GM19023 (cell line): ENCODE measurements at regions not wholly inside any gene's neighbourhood (a gene's known extent, or its start where the extent isn't known, plus 50 kb on each side); places are given as distances from the start of the nearest gene placed in this dataset.

ENCODE experiments used
- ATAC-seq: cut with Tn5 transposase; IDR thresholded peaks from one replicate; pipeline ENCODE4 v1.9.1; 2021; ENCODE audit warnings: mild to moderate bottlenecking, moderate library complexity; ENCODE audit not compliant: unreplicated experiment

- no peak for ATAC-seq
Observed at GRCh38 chr2:150569761-150570160, 82.3 kb upstream of the RND3 start.

- no peak for ATAC-seq
Observed at GRCh38 chr2:150567771-150568301, 80.4 kb upstream of the RND3 start.

- no peak for ATAC-seq
Observed at GRCh38 chr2:150566289-150566688, 78.8 kb upstream of the RND3 start.

GRCh38 chr2:150561076-150561475, 73.6 kb upstream of the RND3 start:
- no peak for ATAC-seq

- ATAC-seq, result no peak
Observed at GRCh38 chr2:150557020-150557600, 69.6 kb upstream of the RND3 start.

- ATAC-seq, result no peak
Observed at GRCh38 chr2:150555611-150556356, 68.3 kb upstream of the RND3 start.

GRCh38 chr2:150554046-150554445, 66.6 kb upstream of the RND3 start:
- ATAC-seq, result no peak

GRCh38 chr2:150552041-150552820, 64.8 kb upstream of the RND3 start:
- no peak for ATAC-seq

GRCh38 chr2:150549381-150549780, 61.9 kb upstream of the RND3 start:
- no peak for ATAC-seq

- no peak for ATAC-seq
Observed at GRCh38 chr2:150548527-150548926, 61.1 kb upstream of the RND3 start.

- no peak for ATAC-seq
Observed at GRCh38 chr2:150545916-150546315, 58.4 kb upstream of the RND3 start.

- no peak for ATAC-seq
Observed at GRCh38 chr2:150544731-150545130, 57.3 kb upstream of the RND3 start.

GRCh38 chr2:150542692-150543091, 55.2 kb upstream of the RND3 start:
- ATAC-seq, result no peak

- ATAC-seq, result no peak
Observed at GRCh38 chr2:150542172-150542571, 54.7 kb upstream of the RND3 start.

GRCh38 chr2:150538651-150539201, 51.3 kb upstream of the RND3 start:
- no peak for ATAC-seq
